B cell (primary cell): ENCODE measurements at regions not wholly inside any gene's neighbourhood (a gene's known extent, or its start where the extent isn't known, plus 50 kb on each side); places are given as distances from the start of the nearest gene placed in this dataset.

ENCODE experiments used
- ATAC-seq: fragments of 200-7000 bp; cut with Tn5 transposase; one replicate; pipeline ENCODE4 v1.10.0; 2021; ENCODE audit warnings: low read depth, mild to moderate bottlenecking, moderate number of reproducible peaks, moderate library complexity
- CTCF ChIA-PET: fragments of 350-600 bp; sonication (Branson Sonifier 250); formaldehyde crosslinking; loops from one replicate; lab custom pipeline; 2021; ENCODE audit warnings: antibody characterized with exemption, inconsistent platforms; lab: Charles Lee
- POLR2A ChIA-PET: fragments of 350-600 bp; sonication (Branson Sonifier 250); formaldehyde crosslinking; loops from one replicate; lab custom pipeline; 2021; ENCODE audit warnings: antibody characterized with exemption; lab: Charles Lee
- DNase-seq: peaks from one replicate; pipeline ENCODE4 v3.0.0; 2013
- H2AFZ ChIP-seq: 2 replicates; pipeline ENCODE4 v1.6.1; 2012; ENCODE audit warnings: mild to moderate bottlenecking, low read depth, low read length; ENCODE audit not compliant: insufficient read depth, poor library complexity, severe bottlenecking
- H3K27ac ChIP-seq, 2 donors: 1 replicate in 1 of 2; 2 replicates in 1 of 2; pipeline ENCODE4 v1.5.1; 2012 to 2013; ENCODE audit warnings: low read length in 2 of 2, mild to moderate bottlenecking in 2 of 2, moderate library complexity in 1 of 2
- H3K27me3 ChIP-seq, 4 experiments: fragments of 200-600 bp in 1 of 4; sonication (generic) in 1 of 4; replicated peaks in 1 of 4; 1 replicate in 2 of 4; 2 replicates in 2 of 4; pipeline versions ENCODE4 v1.6.1 to v1.7.0; 2013 to 2016; ENCODE audit warnings: low read length in 3 of 4, mild to moderate bottlenecking in 2 of 4, mixed read lengths in 1 of 4, moderate library complexity in 1 of 4; ENCODE audit not compliant: insufficient read depth in 4 of 4, control insufficient read depth in 3 of 4; ENCODE audit errors: control extremely low read depth in 1 of 4
- H3K36me3 ChIP-seq, 2 experiments: replicated peaks in 1 of 2; 1 replicate in 1 of 2; 2 replicates in 1 of 2; pipeline versions ENCODE4 v1.6.1 to v1.7.1; 2013; ENCODE audit warnings: low read length in 1 of 2; ENCODE audit not compliant: insufficient read depth in 2 of 2, control insufficient read depth in 1 of 2; ENCODE audit errors: control extremely low read depth in 1 of 2, extremely low read depth in 1 of 2
- H3K4me1 ChIP-seq, 2 donors: fragments of 200-600 bp in 1 of 2; sonication (generic) in 1 of 2; 1 replicate in 1 of 2; 2 replicates in 1 of 2; pipeline versions ENCODE4 v1.5.1 to v1.6.1; 2013 to 2017; ENCODE audit warnings: low read length in 2 of 2; ENCODE audit not compliant: control insufficient read depth in 2 of 2, insufficient read depth in 2 of 2
- H3K4me2 ChIP-seq: replicated peaks from 2 replicates; pipeline ENCODE3; 2012; ENCODE audit warnings: mild to moderate bottlenecking, low read depth, low read length; ENCODE audit not compliant: poor library complexity, severe bottlenecking
- H3K4me3 ChIP-seq, 5 experiments: fragments of 200-600 bp in 1 of 5; sonication (generic) in 1 of 5; 1 replicate in 3 of 5; 2 replicates in 2 of 5; pipeline versions ENCODE4 v1.5.1 to v1.7.0; 2011 to 2016; ENCODE audit warnings: low read length in 4 of 5, mild to moderate bottlenecking in 4 of 5, low read depth in 2 of 5, control low read depth in 1 of 5, moderate library complexity in 1 of 5; ENCODE audit not compliant: insufficient read depth in 1 of 5; ENCODE audit errors: control extremely low read depth in 1 of 5, extremely low read depth in 1 of 5
- H3K79me2 ChIP-seq: fragments of 200-600 bp; sonication (generic); one replicate; pipeline ENCODE4 v1.6.0; 2016; ENCODE audit warnings: low read length; ENCODE audit not compliant: control insufficient read depth, insufficient read depth
- H3K9ac ChIP-seq: fragments of 200-600 bp; sonication (generic); 2 replicates; pipeline ENCODE4 v1.6.1; 2017; ENCODE audit warnings: mild to moderate bottlenecking, low read length, moderate library complexity
- H3K9me3 ChIP-seq, 3 donors: one replicate each; pipeline versions ENCODE4 v1.6.1 to v1.7.1; 2013; ENCODE audit warnings: low read length in 2 of 3; ENCODE audit not compliant: control insufficient read depth in 2 of 3, insufficient read depth in 1 of 3; ENCODE audit errors: control extremely low read depth in 1 of 3
- H4K20me1 ChIP-seq: 2 replicates; pipeline ENCODE4 v1.6.0; 2012; ENCODE audit warnings: mild to moderate bottlenecking, low read length; ENCODE audit not compliant: insufficient read depth, control insufficient read depth, poor library complexity, severe bottlenecking
- H3K27ac Mint-ChIP-seq: one replicate; pipeline ENCODE4 v1.8.0; 2021; ENCODE audit warnings: mixed read lengths
- H3K27me3 Mint-ChIP-seq: one replicate; pipeline ENCODE4 v1.8.0; 2021; ENCODE audit warnings: mixed read lengths
- H3K4me1 Mint-ChIP-seq: one replicate; pipeline ENCODE4 v1.8.0; 2021; ENCODE audit warnings: mixed read lengths
- H3K4me3 Mint-ChIP-seq: one replicate; pipeline ENCODE4 v1.8.0; 2021; ENCODE audit warnings: mixed read lengths
- H3K9me3 Mint-ChIP-seq: one replicate; pipeline ENCODE4 v1.8.0; 2022; ENCODE audit warnings: mixed read lengths; ENCODE audit not compliant: insufficient read depth
- CTCF ChIP-seq: fragments of 200-600 bp; IDR thresholded peaks from one replicate; pipeline ENCODE4 v1.8.0; 2022; ENCODE audit warnings: antibody characterized with exemption, mild to moderate bottlenecking
- EZH2 ChIP-seq: IDR thresholded peaks from 2 replicates; pipeline ENCODE4 v1.6.1; 2012; ENCODE audit warnings: borderline replicate concordance, low read depth, mild to moderate bottlenecking, moderate library complexity, low read length; ENCODE audit not compliant: insufficient read depth, poor library complexity, severe bottlenecking
- WGBS: methylation state at CpG from one replicate; pipeline ENCODE4 v1.1.5; 2013; ENCODE audit warnings: missing lambda C conversion rate; ENCODE audit not compliant: insufficient coverage; 5-methylcytosine and 5-hydroxymethylcytosine counted together
- intact Hi-C: fragments of 100-400 bp; cut with micrococcal nuclease; formaldehyde crosslinking; loops from one replicate; pipeline ENCODE4 v1.10.0; 2022

DNA sequence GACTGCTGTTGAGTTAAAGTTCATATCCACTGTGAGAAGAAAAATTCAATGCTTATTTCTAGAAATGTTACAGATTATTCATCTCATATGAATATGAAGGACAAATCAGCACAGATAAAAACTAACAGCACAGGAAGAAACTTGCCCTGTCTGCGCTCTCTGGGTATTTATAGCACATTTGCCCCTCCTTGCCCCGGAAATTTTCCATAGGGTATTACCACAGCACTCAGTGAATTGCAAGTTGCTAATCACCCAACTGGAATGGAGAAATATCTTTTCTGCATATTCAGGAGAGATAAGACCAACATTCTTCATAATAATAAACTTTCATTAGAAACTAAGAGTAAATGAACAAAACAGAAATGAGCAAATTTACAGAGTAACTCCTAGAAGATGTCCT is 318.0 kb upstream of the KLF12 start:
- ATAC-seq, result no peak
- TF ChIP-seq CTCF, result no peak
- no peak for TF ChIP-seq EZH2
- no peaks in the 10 kb centered on the region for H3K9me3 ChIP-seq
- WGBS, result no CpG with 5 or more reads among the region's 2 CpGs
- Mint-ChIP-seq H3K27me3 (peaks cover 25% of the 10 kb centered on the region), H3K4me3 (no peak overlapping the region), H3K9me3 (no peaks in the 10 kb centered on the region), H3K4me1 (no peaks in the 10 kb centered on the region), H3K27ac (no peak overlapping the region)
- POLR2A ChIA-PET, result no interaction called here
- H3K4me2 ChIP-seq, result no peak overlapping the region
- H3K36me3 ChIP-seq, result no peaks in the 10 kb centered on the region
- no peaks in the 10 kb centered on the region for H3K4me1 ChIP-seq
- intact Hi-C loops, result no loop called here
- no peaks in the 10 kb centered on the region for H3K79me2 ChIP-seq
- H3K27ac ChIP-seq, result no peak overlapping the region
- H3K27me3 ChIP-seq, result peaks cover 0 to 2% (median 0%) of the 10 kb centered on the region in 4 experiments
- no peak overlapping the region for H2AFZ ChIP-seq
- H3K9ac ChIP-seq, result no peak overlapping the region
- CTCF ChIA-PET, result no interaction called here
- H4K20me1 ChIP-seq, result no peaks in the 10 kb centered on the region
- no peak overlapping the region for H3K4me3 ChIP-seq
- DNase-seq, result no peak

DNA sequence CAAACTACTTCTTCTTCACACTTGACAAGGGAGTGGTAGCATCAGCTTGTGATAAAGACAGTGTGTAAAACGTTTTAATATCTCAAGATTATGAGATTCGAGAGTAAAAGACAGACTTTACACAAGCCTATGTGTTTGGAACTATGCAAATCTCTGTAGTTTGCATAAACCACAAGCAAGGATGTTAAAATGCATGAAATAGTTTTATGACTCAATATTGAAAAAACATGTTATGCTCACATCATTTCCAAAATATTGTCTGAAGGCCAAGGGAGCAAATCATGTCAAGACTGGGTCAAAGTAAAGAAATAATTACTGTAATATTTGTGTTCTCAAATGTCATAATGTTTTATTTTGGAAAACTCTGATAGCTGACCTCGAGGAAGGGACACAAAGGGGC is 316.8 kb upstream of the KLF12 start:
- CTCF ChIA-PET, result no interaction called here
- Histone ChIP-seq H3K4me3 (no peak overlapping the region), H3K36me3 (no peaks in the 10 kb centered on the region), H3K4me1 (no peaks in the 10 kb centered on the region), H3K79me2 (no peaks in the 10 kb centered on the region), H3K9me3 (no peaks in the 10 kb centered on the region), H3K27ac (no peak overlapping the region), H3K27me3 (peaks cover 0 to 2% (median 0%) of the 10 kb centered on the region in 4 experiments), H4K20me1 (no peaks in the 10 kb centered on the region), H2AFZ (no peak overlapping the region), H3K9ac (no peak overlapping the region), H3K4me2 (no peak overlapping the region)
- Mint-ChIP-seq H3K4me3 (no peak overlapping the region), H3K27ac (no peak overlapping the region), H3K9me3 (no peaks in the 10 kb centered on the region), H3K27me3 (peaks cover 25% of the 10 kb centered on the region), H3K4me1 (no peaks in the 10 kb centered on the region)
- TF ChIP-seq CTCF, result no peak
- TF ChIP-seq EZH2, result no peak
- DNase-seq, result no peak
- WGBS, result no CpG with 5 or more reads among the region's 3 CpGs
- no peak for ATAC-seq
- POLR2A ChIA-PET, result no interaction called here
- intact Hi-C loops, result no loop called here
